Stimulated activated CD8-positive, alpha-beta memory T cell treated with anti-CD3 and anti-CD28 coated beads, Interleukin-12 subunit alpha, Interleukin-12 subunit beta, amount 100 ng/mL, for 24 hours (primary cell): ENCODE measurements at regions not wholly inside any gene's neighbourhood (a gene's known extent, or its start where the extent isn't known, plus 50 kb on each side); places are given as distances from the start of the nearest gene placed in this dataset.

Experiments
- DNase-seq: peaks from one replicate; pipeline ENCODE4 v3.0.0-alpha.2; 2020; ENCODE audit errors: extremely low read depth

- no peak for DNase-seq
Observed at GRCh38 chr9:91157883-91158282, 203.8 kb downstream of the AUH start.

- no peak for DNase-seq
Observed at GRCh38 chr9:91158286-91158685, 203.4 kb downstream of the AUH start.

GRCh38 chr9:91158946-91159345 is 202.8 kb downstream of the AUH start:
- no peak for DNase-seq

GRCh38 chr9:91159664-91160121 is 202.0 kb downstream of the AUH start:
- DNase-seq, result no peak

- DNase-seq, result no peak
Observed at GRCh38 chr9:91160181-91160580, 201.5 kb downstream of the AUH start.

- DNase-seq, result no peak
Observed at GRCh38 chr9:91160599-91161464, 200.9 kb downstream of the AUH start.

- no peak for DNase-seq
Observed at GRCh38 chr9:91161465-91162300, 200.0 kb downstream of the AUH start.

- no peak for DNase-seq
Observed at GRCh38 chr9:91162311-91162710, 199.4 kb downstream of the AUH start.

GRCh38 chr9:91162784-91163443 is 198.8 kb downstream of the AUH start:
- no peak for DNase-seq

- DNase-seq, result no peak
Observed at GRCh38 chr9:91163444-91163772, 198.3 kb downstream of the AUH start.

- no peak for DNase-seq
Observed at GRCh38 chr9:91163773-91164471, 197.8 kb downstream of the AUH start.
